ENCODE measurements at regions not wholly inside any gene's neighbourhood (a gene's known extent, or its start where the extent isn't known, plus 50 kb on each side); places are given as distances from the start of the nearest gene placed in this dataset.

DNA sequence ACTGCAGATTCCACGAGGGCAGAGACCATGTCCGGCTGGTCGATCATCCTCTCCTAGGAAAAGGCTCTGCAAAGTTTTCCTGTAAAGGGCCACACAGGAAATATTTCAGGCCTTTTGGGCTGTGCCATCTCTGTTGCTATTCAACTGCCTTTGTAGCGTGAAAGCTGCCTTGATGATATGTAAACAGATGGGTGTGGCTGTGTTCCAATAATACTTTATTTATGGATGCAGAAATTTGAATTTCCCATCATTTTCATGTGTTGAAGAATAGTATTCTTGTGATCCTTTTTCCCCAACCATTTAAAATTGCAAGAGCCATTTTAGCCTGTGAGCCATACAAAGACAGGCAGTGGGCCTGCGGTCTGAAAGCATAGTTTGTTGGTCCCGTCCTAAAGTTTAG is 950.7 kb upstream of the RBFOX1 start:
- no peak for DNase-seq (ENCODE audit: low read depth)

DNA sequence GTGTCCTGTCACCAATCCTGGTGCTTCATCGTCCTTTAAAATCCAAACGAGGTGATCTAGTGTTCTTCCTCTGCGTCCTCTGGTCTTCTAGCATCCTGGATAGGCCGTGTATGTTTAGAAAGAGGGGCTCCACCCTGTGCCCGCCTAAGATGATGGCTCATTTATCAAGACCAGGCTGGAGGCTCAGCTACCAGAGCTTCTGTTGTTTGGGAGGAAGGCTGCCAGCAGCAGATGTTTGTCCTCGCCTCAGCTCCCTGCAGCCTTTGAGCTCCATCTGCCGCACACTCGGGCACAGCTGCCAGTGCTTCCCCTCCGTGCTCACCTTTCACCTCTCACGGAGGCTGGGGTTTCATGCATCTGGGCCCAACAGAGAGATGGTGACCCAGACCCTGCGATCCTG is 954.7 kb upstream of the RBFOX1 start:
- no peak for DNase-seq (ENCODE audit: low read depth)

DNA sequence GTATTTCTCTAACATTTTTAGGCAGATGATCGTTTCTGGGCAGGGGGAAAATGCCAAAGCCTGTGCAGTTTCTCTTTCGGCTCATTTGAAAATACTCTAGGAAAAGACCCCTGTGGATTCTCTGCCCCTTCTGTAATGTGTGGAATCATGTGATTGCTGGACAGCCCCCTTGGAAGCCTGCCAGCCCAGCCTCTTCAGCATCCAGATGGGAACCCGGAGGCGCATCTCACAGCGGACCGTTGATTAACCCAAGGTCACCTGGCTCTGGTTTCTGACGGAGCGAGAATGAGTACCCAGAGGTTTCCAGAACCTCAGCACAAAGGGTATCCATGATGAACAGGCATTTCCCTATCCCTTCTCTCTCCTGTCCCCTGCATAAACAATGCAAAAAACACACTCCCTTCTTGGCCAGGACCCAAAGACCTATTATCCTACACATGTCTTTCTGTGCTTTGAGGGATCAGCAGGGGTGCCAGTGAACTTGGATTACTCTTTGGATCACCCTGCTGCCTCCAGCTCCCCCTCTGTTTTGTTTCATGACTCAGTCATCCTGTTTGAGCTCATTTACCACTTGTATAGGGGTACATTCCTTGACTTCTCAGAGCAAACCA is 957.1 kb upstream of the RBFOX1 start:
- DNase-seq (ENCODE audit: low read depth) = no peak

DNA sequence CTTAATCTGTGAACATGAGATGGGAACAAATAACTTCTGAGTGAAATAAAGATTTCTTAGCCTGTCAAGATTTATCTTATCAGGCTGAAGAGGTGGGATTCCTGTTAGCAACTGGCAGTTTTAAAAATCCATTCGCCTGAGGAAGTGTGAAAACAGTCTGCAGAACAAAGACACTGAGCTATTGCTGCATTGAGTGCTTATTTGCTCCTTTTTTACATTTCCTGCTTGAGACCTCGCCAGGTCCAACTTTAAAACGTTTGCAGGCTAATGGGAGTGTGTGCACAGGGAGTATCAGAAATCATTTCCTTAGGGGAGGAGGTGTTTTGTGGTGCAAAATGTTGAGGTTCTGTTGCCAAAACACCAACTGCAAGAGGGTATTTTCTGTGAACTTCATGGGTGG is 957.8 kb upstream of the RBFOX1 start:
- no peak for DNase-seq (ENCODE audit: low read depth)

DNA sequence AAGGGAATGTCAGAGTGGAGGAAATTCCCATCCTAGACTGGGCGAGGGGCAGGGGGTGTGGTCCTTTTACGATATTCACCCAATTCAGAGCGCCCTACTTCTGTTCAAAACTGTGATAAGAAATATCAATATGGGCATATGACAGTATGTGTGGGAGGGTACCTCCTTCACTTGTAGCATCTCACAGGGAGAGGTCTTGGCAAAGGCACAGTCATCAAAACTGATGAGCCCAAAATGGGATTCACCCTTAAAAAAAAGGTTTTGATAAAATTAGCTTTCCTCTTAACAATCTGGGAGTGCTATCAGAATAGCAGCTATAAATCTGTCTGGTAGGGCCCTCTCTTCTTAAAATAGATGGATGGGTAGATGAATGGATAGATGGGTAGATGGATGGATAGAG is 967.8 kb upstream of the RBFOX1 start:
- DNase-seq (ENCODE audit: low read depth) = no peak

DNA sequence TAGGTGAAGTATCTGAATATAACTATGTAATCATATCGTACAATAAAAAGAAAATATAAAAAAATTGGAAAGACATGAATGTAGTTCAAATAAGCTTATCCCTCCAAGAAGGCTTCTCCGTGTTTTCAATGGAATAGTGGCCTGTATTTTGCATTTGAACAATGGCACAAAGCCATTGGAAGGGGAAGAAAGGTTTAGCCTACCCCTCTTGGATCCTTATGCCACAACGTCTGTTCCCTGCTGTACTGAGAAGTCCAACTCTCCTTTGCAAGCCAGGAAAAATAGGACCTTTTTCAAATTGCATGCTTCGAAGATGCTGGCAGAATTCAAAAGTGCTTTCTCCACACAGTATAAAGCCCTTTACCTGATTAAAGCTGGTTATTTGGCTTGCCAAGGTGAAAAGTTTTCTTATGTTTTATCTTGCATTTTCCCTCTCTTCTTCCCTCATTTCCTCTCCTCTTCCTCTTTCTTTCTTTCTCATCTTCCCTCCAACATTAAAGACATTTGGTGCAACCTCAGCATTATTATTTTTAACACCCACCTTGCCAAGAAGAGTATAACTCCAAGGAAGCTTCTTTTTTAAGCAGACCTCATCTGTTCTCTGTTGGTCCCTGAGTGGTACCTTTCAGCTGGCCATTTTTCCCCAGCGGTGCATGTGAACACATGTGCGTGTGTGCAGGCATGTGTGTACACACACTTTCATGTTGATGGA is 968.6 kb upstream of the RBFOX1 start:
- no peak for DNase-seq (ENCODE audit: low read depth)

DNA sequence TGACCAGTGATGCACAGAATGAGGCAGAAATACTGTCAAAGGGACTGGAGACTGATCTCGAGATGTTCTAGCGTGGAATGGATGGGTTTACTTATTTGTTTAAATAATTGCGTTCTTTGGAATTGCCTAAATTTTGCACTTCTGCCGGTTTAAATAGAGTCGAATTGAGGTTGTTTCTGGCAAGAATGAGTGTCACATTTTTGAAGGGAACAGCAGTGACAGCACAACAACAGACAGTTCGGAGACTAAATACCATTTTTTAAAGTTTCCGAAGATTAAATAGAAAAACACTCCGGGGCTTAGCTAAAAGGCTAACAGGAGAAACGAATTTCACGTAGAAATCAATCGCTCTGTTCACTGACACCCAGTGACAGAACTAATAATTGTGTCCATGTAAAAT is 969.2 kb upstream of the RBFOX1 start:
- DNase-seq (ENCODE audit: low read depth) = no peak

DNA sequence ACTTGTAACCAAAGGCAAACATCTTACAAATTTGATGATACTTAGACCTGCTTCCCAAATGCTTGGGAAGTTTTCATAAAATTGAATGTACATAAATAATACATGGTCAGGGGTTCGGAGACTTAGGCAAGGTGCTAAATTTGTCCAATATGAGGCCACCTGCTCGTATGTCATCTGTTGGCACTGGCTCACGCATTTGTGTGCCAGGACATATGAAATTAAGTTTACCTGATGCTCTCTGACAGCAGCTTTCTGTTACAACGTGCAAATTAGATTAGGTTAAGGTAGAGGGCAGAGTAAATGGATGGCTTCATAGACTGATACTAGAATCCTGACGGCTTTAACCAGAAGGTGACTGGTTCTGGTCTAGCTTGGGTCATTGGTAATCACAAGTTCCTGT is 970.3 kb upstream of the RBFOX1 start:
- no peak for DNase-seq (ENCODE audit: low read depth)

DNA sequence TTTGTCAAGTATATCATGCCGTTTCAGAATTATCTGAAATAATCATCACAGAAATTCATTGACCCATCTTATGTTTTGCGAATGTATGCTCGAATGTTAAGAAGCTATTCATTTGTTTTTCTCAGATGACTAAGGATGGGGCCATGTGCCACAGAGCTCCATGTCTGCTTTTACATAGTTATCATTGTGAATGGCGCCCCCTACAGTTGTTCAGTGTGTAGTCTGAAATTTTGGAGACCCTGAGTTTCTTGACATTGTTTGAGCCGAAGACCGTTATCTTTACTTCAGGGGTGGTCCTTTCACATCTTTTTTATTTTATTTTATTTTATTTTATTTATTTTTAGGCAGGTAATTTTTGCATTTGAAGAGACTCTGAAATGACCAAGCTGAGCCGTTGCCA is 972.0 kb upstream of the RBFOX1 start:
- DNase-seq (ENCODE audit: low read depth) = no peak

DNA sequence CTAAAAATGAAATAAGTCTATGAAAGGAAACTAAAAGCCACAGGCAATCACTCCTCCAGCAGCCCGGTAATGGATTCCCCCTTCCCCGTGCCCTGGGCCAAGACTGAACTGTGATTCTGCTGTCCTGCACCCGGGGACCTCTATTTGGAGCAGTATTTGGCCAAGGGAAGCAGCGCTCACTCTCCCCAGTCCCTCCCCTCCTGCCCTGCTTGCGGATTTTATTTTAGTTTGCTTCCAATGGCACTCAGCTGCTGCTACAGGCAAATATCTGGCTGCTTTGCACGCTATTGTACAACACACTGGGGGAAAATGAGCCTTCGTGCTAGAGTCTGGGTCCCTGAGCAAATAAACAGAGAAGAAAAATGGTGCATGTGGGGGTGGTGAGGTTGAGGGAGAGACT is 975.7 kb upstream of the RBFOX1 start:
- DNase-seq (ENCODE audit: low read depth) = no peak

DNA sequence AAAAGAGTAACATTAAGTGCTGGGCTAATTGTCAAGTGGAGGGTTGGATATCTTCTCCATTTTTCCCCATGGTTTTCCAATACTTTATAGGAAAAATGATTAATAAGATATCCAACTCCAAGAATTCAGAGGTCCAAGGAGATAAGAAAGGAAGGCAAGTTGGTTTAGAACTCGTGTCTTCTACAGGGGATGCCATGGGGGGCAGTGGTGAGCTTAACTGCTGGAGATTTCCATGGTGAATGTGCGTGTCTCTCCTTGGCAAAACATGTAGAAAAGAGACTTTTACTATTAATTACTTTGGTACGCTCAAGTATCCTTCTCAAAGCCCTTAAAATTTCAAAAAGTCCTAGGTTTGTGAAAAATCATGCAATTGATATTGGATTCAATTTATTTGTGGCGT is 982.9 kb upstream of the RBFOX1 start:
- no peak for DNase-seq (ENCODE audit: low read depth)

DNA sequence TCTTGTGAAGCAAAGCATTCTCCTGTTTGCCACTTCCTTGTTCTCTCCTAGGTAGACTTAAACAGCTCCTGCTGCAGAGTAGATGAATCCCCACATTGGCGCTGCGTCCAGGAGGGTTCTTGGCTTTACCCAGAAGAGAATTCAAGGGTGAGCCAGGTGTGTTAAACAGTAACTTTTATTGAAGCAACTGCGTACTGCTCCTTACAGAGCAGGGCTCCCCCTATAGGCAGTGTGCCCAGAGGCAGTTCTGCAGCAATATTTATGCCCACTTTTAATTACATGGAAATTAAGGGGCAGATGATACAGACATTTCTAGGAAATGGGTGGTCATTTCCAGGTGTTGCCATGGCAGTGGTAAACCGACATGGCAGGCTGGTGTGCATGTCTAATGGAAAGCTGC is 987.6 kb upstream of the RBFOX1 start:
- DNase-seq (ENCODE audit: low read depth) = no peak

DNA sequence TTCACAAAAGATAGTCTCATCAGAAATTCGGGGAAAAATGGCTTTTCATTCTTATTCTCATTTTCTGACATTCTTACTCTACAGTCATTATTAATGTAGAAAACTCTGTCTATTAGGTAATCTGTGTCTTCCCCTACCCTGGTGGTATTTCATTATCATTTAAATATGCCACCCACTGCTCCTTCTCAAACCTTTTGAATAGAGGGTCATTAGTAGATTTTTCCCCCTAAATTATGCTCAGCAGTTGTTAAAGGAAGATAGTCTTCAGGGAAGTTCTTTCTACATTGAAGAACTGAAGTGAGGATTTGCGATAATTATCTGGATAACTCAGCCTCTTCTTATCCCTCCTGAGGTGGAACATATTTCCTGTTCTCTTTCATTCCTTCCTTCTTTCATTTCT is 989.5 kb upstream of the RBFOX1 start:
- DNase-seq (ENCODE audit: low read depth) = no peak

DNA sequence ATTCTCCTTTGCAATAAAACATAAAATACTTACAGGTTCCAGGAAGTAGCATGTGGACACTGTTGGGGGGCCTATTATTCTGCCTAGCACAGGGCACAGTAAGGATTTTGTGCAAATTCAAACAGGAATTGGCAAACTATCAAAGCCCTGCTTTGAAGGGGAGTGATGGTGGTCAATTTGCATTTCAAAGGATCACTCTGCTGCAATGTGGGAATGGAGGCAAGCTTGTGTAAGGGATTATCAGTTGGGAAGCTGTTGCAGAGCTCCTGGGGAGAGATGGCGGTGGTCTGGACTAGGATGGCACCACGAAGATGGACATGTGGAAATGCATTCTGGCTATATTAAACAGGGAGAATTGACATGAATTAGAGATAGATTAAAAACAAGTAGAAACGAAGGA is 990.7 kb upstream of the RBFOX1 start:
- DNase-seq (ENCODE audit: low read depth) = no peak

DNA sequence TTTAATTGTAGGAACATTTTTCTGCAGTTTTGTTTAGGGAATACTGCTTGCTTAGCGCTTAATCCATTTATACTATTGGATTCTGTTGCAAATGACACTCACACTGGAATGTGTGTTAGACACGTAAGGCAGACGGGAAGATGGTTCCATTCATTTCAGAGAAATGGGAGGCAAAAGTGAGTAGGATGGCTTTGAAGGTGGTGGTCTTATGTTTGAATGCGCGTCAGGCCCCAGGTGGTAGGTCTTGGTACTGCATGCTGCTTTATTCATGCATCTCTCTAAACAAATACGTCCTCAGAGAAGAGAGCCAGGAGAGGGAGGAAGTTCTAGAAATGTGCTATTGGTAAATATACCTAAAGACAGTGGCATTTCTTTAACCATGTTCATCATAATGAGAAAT is 997.6 kb upstream of the RBFOX1 start:
- DNase-seq (ENCODE audit: low read depth) = no peak

DNA sequence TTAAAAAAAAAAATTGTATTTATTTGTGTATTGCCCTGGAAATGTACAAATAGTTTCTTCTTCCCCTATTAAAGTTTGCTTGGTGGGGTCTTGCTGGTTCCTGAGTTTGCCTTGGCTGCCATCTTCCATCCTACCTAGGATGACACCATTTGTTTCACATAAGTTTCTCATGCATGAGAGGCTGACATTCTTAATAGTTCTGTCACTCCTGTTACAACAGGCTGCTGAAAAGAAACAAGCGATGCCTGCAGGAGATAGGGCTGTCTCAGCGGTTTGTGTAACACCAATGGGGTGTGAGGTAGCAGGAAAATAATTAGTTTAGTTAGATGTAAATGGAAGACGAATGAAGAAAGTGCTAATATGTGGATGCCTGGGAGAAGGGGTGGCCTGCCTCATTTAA is 1000.9 kb upstream of the RBFOX1 start:
- no peak for DNase-seq (ENCODE audit: low read depth)

DNA sequence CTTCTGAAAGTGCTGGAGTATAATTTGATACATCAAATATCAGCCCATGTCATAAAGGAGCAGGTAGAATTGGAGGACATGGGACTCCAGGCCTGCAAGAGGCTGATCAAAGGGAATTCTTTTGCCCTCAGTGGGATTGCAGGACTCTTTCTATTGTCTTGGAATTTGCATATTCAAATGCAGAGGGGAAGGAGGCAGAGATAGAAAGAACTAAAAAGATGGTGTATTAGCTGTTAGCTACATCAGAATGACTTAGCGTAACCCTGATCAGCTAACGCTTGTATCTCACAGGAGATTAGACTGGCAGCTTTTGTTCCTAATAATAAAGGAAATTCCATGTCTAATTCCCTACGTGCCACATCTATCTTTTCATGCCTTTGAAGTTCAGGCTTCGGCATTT is 1014.7 kb upstream of the RBFOX1 start:
- DNase-seq (ENCODE audit: low read depth) = no peak

DNA sequence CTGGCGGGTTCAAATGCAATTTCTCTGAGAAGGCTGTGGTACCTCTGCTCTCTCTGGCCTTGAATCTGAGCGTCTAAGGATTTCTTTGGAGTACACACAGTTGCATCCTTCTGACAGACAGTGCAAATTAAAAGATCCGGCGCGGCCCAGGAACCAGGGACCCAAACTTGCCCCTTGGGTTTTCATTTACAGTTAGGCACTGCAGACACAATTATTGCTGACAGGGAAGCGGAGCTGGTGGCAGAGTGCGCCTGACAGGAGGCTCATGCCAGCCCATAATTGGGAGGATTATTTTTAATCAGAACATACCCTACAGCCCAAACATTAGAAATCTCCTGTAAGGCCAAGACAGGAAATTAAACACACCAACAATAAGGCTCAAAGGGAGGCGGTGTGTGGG is 1023.4 kb upstream of the RBFOX1 start:
- DNase-seq (ENCODE audit: low read depth) = no peak

DNA sequence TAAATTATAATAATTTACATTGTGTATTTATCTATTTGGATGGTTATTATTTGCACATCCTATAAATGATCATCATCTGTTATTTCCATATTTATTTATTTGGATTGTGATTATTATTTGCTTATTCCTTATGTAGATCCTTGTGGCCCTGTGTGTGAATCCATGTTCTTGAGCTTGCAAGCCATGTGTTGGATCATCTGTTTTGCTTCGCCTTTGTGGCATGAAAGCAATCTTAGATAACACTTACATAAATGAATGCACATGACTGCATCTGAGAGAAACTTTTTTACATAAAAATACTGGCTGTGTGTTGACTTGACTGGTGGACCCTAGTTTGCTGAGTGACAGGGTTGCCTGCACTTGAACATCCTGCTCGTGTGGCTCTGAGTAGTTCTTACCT is 1024.5 kb upstream of the RBFOX1 start:
- DNase-seq (ENCODE audit: low read depth) = no peak

DNA sequence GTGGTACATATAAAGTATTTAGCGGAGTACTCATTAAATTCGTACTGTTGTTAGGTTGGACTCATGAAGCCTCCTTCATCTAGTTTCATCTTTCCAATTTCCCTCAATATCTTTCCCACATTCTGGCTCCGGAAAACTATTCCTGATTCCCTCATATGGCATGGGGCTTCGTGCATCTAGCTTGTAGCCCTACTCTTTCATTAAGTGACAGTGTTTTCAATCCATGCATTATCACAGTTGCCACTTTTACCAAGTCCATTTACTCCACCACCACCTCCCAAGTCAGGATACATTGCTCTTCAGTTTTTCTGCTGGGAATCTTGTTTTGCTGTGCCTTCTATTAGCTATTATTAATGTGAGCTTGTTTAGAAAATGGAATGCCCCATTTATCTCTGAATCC is 1032.1 kb upstream of the RBFOX1 start:
- DNase-seq (ENCODE audit: low read depth) = no peak

DNA sequence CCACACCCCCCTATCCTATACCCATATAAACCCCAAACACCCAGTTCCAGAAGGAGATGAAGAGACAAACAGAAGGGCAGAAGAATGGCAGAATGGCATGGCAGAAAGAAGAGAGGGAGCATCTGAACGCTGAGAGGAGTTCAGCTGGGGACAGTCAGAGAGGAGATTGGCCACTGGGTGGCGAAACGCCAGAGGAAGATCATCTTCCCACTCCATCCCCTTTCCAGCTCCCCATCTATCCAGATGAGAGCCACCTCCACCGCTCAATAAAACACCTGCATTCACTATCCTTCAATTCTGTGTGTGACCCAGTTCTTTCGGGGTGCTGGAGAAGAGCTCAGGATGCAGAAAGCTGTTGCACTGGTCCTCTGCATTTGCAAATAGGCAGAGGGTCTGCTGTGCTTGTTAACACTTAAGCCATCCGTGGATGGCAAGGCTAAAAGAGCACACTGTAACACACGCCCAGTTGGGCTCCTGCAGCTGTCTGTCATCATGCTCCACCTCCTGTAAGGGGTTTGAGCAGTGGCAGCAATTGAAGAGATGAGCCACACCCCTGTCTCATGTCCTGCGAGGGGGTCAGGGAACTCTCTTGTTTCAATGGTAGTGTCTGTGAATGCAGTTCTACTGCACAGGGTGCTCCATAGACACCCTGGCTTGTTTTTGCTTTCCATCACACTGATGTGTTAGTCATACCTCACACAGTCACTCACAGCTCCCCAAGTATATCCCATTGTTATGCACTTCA is 1034.8 kb upstream of the RBFOX1 start:
- no peak for DNase-seq (ENCODE audit: low read depth)

DNA sequence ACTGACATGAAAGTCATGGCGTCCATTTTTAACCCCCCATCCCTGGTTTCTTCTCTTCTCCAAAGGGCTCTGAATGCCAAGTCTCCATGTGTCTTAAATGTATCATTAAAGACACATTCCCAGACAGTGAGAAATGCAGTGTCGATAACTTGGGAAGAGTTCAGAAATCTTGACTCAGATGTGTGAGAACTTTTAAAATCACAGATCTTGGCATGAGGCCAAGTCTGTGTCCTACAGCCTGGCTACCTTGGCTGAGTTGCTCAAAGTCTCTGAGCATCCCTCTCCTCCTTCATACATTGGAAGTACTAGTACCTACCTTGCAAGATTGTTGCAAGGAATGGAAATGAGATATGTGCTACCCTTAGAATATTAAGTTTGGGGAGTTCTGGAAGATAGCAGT is 1046.5 kb upstream of the RBFOX1 start:
- no peak for DNase-seq (ENCODE audit: low read depth)

DNA sequence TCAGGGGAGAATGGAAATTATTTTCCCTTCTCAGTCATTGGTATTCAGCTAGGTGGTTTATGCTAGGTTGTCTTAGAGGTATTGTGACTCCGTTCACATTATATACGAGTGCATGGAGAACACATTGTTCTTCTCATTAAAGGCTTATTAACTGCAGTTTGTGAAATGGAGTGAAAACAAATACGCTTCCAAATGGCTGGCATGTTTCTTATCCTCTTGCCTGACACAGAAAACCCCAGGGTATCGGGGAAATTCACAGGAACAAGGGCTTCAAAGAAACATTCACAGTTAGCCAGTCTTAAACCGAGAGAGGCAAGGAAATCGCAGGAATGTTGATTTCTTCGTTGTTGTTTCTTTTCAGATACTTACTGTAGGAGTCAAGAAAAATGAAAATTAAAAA is 1047.9 kb upstream of the RBFOX1 start:
- DNase-seq (ENCODE audit: low read depth) = no peak

DNA sequence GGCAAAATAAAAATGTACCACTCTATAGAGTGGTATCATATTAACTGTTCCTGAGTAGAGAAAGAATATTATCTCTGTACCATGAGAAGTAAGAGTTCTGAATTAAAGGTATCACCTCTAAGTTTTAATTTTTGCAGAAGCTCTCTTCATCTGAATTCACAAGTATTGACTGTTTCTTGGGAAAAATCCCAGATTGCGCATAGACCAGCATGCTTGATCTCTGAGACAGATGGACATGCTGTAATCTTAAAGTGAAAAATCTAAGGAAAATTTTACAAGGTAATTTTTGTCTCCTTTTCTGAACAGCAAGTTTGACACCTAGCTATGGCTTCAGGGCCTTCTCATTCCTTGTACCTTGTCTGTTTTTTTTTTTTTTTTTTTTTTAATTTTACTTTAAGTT is 1050.7 kb upstream of the RBFOX1 start:
- DNase-seq (ENCODE audit: low read depth) = no peak
